HEK293T (cell line): ENCODE measurements at regions not wholly inside any gene's neighbourhood (a gene's known extent, or its start where the extent isn't known, plus 50 kb on each side); places are given as distances from the start of the nearest gene placed in this dataset.

Experiments
- CTCF ChIA-PET: fragments of 350-600 bp; formaldehyde crosslinking; extraction: SDS; loops from one replicate; lab custom pipeline; 2021; ENCODE audit warnings: antibody characterized with exemption, inconsistent platforms; lab: Yijun Ruan, JAX
- POLR2A ChIA-PET: fragments of 350-600 bp; formaldehyde crosslinking; extraction: SDS; loops from one replicate; lab custom pipeline; 2020; ENCODE audit warnings: antibody characterized with exemption, inconsistent platforms; lab: Yijun Ruan, JAX
- DNase-seq: peaks from one replicate; pipeline ENCODE4 v3.0.0; 2012; ENCODE audit warnings: mixed read lengths; ENCODE audit errors: extremely low spot score
- ARNT ChIP-seq: fragments of 450-650 bp; IDR thresholded peaks from 2 replicates; pipeline ENCODE4 v1.6.1; 2017; ENCODE audit warnings: mild to moderate bottlenecking
- BHLHE40 ChIP-seq: fragments of 450-650 bp; IDR thresholded peaks from 2 replicates; pipeline ENCODE4 v1.6.1; 2016; ENCODE audit warnings: mild to moderate bottlenecking, moderate library complexity, borderline replicate concordance
- CTBP1 ChIP-seq: fragments of 450-650 bp; IDR thresholded peaks from 2 replicates; pipeline ENCODE4 v1.6.1; 2016; ENCODE audit warnings: borderline replicate concordance
- ELF4 ChIP-seq: fragments of 450-650 bp; IDR thresholded peaks from 2 replicates; pipeline ENCODE4 v1.6.1; 2017; ENCODE audit warnings: antibody characterized with exemption
- FOXA1 ChIP-seq: fragments of 450-650 bp; IDR thresholded peaks from 2 replicates; pipeline ENCODE4 v1.6.1; 2016; ENCODE audit warnings: mild to moderate bottlenecking
- FOXK2 ChIP-seq: fragments of 450-650 bp; IDR thresholded peaks from 2 replicates; pipeline ENCODE4 v1.6.1; 2016; ENCODE audit warnings: mild to moderate bottlenecking
- FOXM1 ChIP-seq: fragments of 450-650 bp; IDR thresholded peaks from 2 replicates; pipeline ENCODE4 v1.6.1; 2017; ENCODE audit warnings: mild to moderate bottlenecking, borderline replicate concordance
- HDGF ChIP-seq: fragments of 450-650 bp; IDR thresholded peaks from 2 replicates; pipeline ENCODE4 v1.6.1; 2017; ENCODE audit warnings: antibody characterized with exemption, borderline replicate concordance
- L3MBTL2 ChIP-seq: fragments of 450-650 bp; conservative IDR thresholded peaks from 2 replicates; pipeline ENCODE4 v1.6.1; 2016; ENCODE audit warnings: mild to moderate bottlenecking
- LEF1 ChIP-seq: fragments of 450-650 bp; IDR thresholded peaks from 2 replicates; pipeline ENCODE4 v1.6.1; 2017; ENCODE audit warnings: mild to moderate bottlenecking, borderline replicate concordance
- NFRKB ChIP-seq: fragments of 450-650 bp; IDR thresholded peaks from 2 replicates; pipeline ENCODE4 v1.6.1; 2016; ENCODE audit warnings: mild to moderate bottlenecking, moderate library complexity
- PKNOX1 ChIP-seq: fragments of 450-650 bp; IDR thresholded peaks from 2 replicates; pipeline ENCODE4 v1.6.1; 2016
- SP1 ChIP-seq: fragments of 450-650 bp; IDR thresholded peaks from 2 replicates; pipeline ENCODE4 v1.6.1; 2017
- SUZ12 ChIP-seq: fragments of 450-650 bp; IDR thresholded peaks from 2 replicates; pipeline ENCODE4 v1.6.1; 2016; ENCODE audit warnings: mild to moderate bottlenecking
- TARDBP ChIP-seq: fragments of 450-650 bp; IDR thresholded peaks from 2 replicates; pipeline ENCODE4 v1.6.1; 2016
- ZNF384 ChIP-seq: fragments of 450-650 bp; IDR thresholded peaks from 2 replicates; pipeline ENCODE4 v1.6.1; 2016

- DNase-seq = no peak
- TF ChIP-seq LEF1 (no peak), FOXK2 (no peak), SUZ12 (no peak), ELF4 (no peak)
- ChIA-PET CTCF (no interaction called here), POLR2A (no interaction called here)
Observed at GRCh38 chr6:14709066-14709670, 536.7 kb upstream of the JARID2 start.

- no peak for DNase-seq
Observed at GRCh38 chr6:14709900-14710299, 536.0 kb upstream of the JARID2 start.

GRCh38 chr6:14710421-14710820 lies 535.4 kb upstream of the JARID2 start:
- ChIA-PET CTCF (no interaction called here), POLR2A (no interaction called here)
- DNase-seq = no peak
- TF ChIP-seq L3MBTL2 (no peak), CTBP1 (no peak), FOXK2 (no peak), SUZ12 (no peak), PKNOX1 (no peak), LEF1 (no peak)

More at GRCh38 chr6:14709900-14710299, 536.0 kb upstream of the JARID2 start:
- ChIA-PET CTCF (no interaction called here), POLR2A (no interaction called here)
- TF ChIP-seq TARDBP (no peak), LEF1 (no peak), FOXM1 (no peak)

GRCh38 chr6:14711056-14711703 lies 534.7 kb upstream of the JARID2 start:
- ChIA-PET CTCF (interaction anchor here (0.6 to 0.7 kb wide), 2 partner anchors 9 to 62 kb away, joined by 3 read pairs; no protein-coding TSS in a partner anchor), POLR2A (no interaction called here)
- DNase-seq = peak; percentile 53
- TF ChIP-seq ARNT = no peak
- TF ChIP-seq FOXA1 = no peak
- no peak for TF ChIP-seq NFRKB
- TF ChIP-seq FOXM1 = no peak
- no peak for TF ChIP-seq BHLHE40
- no peak for TF ChIP-seq TARDBP
- no peak for TF ChIP-seq ELF4
- TF ChIP-seq LEF1 = no peak
- TF ChIP-seq SUZ12 = no peak
- no peak for TF ChIP-seq SP1
- TF ChIP-seq ZNF384 = no peak
- TF ChIP-seq HDGF = no peak

GRCh38 chr6:14711704-14712379 lies 534.0 kb upstream of the JARID2 start:
- TF ChIP-seq FOXM1 = no peak
- CTCF ChIA-PET = interaction anchor here (0.6 to 0.7 kb wide), 2 partner anchors 8 to 62 kb away, joined by 3 read pairs; no protein-coding TSS in a partner anchor
- DNase-seq = no peak
- POLR2A ChIA-PET = no interaction called here

- DNase-seq = no peak
- TF ChIP-seq FOXK2 = no peak
- no peak for TF ChIP-seq HDGF
- TF ChIP-seq LEF1 = no peak
- no peak for TF ChIP-seq ZNF384
- no peak for TF ChIP-seq FOXA1
- no peak for TF ChIP-seq SUZ12
- TF ChIP-seq ARNT = no peak
- POLR2A ChIA-PET = interaction anchor here (0.8 kb wide), 1 partner anchor 9 kb away, joined by 3 read pairs; no protein-coding TSS in a partner anchor
- CTCF ChIA-PET = no interaction called here
Observed at GRCh38 chr6:14713008-14713960, 532.6 kb upstream of the JARID2 start.

GRCh38 chr6:14713966-14714631 lies 531.8 kb upstream of the JARID2 start:
- TF ChIP-seq ELF4 = no peak
- peak; percentile 48; the same call in 1 of the 2 replicates for TF ChIP-seq PKNOX1
- POLR2A ChIA-PET = no interaction called here
- CTCF ChIA-PET = no interaction called here
- no peak for DNase-seq
